ENCODE measurements at regions not wholly inside any gene's neighbourhood (a gene's known extent, or its start where the extent isn't known, plus 50 kb on each side); places are given as distances from the start of the nearest gene placed in this dataset.

GRCh38 chr10:131812736-131813604, 87.8 kb upstream of the PPP2R2D start:
- Histone ChIP-seq H3K27ac (no peak overlapping the region), H3K36me3 (ENCODE audit: low read depth, missing control alignments) (no peaks in the 10 kb centered on the region), H3K9me3 (no peaks in the 10 kb centered on the region), H3K4me1 (no peaks in the 10 kb centered on the region), H3K4me3 (no peak overlapping the region), H3K27me3 (no peaks in the 10 kb centered on the region)
- no peak for DNase-seq
- no peak for TF ChIP-seq CTCF (IDR thresholded peaks at IDR 0.05)
- 83 to 89% methylated on average over 14 to 24 of the region's 24 CpGs for WGBS, 2 donors
- intact Hi-C loops (cut with DNase I; ENCODE audit: low total_unique reads), result no loop called here

- intact Hi-C loops (cut with DNase I; ENCODE audit: low total_unique reads), result no loop called here
- H3K4me3 ChIP-seq, result no peak overlapping the region
- no peaks in the 10 kb centered on the region for H3K36me3 ChIP-seq (ENCODE audit: low read depth, missing control alignments)
- H3K4me1 ChIP-seq, result no peaks in the 10 kb centered on the region
- TF ChIP-seq CTCF (IDR thresholded peaks at IDR 0.05), result no peak
- TF ChIP-seq POLR2A (IDR thresholded peaks at IDR 0.05), result no peak
- no peaks in the 10 kb centered on the region for H3K9me3 ChIP-seq
- H3K27ac ChIP-seq, result no peak overlapping the region
- 75 to 84% methylated on average over 24 of the region's 24 CpGs for WGBS, 2 donors
- H3K27me3 ChIP-seq, result no peaks in the 10 kb centered on the region
- no peak for DNase-seq
Observed at GRCh38 chr10:131814567-131815265, 86.1 kb upstream of the PPP2R2D start.

- H3K27me3 ChIP-seq, result no peaks in the 10 kb centered on the region
- no peak for TF ChIP-seq CTCF (IDR thresholded peaks at IDR 0.05)
- TF ChIP-seq POLR2A (IDR thresholded peaks at IDR 0.05), result no peak
- H3K9me3 ChIP-seq, result no peaks in the 10 kb centered on the region
- peak; percentile 2 for DNase-seq
- 65 to 71% methylated on average over 11 to 13 of the region's 13 CpGs for WGBS, 2 donors
- intact Hi-C loops (cut with DNase I; ENCODE audit: low total_unique reads), result no loop called here
- H3K4me1 ChIP-seq, result no peaks in the 10 kb centered on the region
- H3K4me3 ChIP-seq, result no peak overlapping the region
- H3K36me3 ChIP-seq (ENCODE audit: low read depth, missing control alignments), result no peaks in the 10 kb centered on the region
- H3K27ac ChIP-seq, result no peak overlapping the region
Observed at GRCh38 chr10:131815266-131816156, 85.3 kb upstream of the PPP2R2D start.

GRCh38 chr10:131816157-131816775, 84.5 kb upstream of the PPP2R2D start:
- Histone ChIP-seq H3K4me1 (no peaks in the 10 kb centered on the region), H3K9me3 (no peaks in the 10 kb centered on the region), H3K27me3 (no peaks in the 10 kb centered on the region), H3K27ac (no peak overlapping the region), H3K36me3 (ENCODE audit: low read depth, missing control alignments) (no peaks in the 10 kb centered on the region), H3K4me3 (no peak overlapping the region)
- peak; percentile 4 for DNase-seq
- intact Hi-C loops (cut with DNase I; ENCODE audit: low total_unique reads), result no loop called here
- 72% methylated on average over 11 to 14 of the region's 17 CpGs for whole genome bisulfite sequencing, 2 donors
- no peak for TF ChIP-seq POLR2A (IDR thresholded peaks at IDR 0.05)
- TF ChIP-seq CTCF (IDR thresholded peaks at IDR 0.05), result no peak

Measured in testis (tissue), 2 donors.